ENCODE measurements at regions not wholly inside any gene's neighbourhood (a gene's known extent, or its start where the extent isn't known, plus 50 kb on each side); places are given as distances from the start of the nearest gene placed in this dataset.

GRCh38 chr18:5770176-5770575, 125.1 kb downstream of the TMEM200C start:
- H3K4me3 ChIP-seq (ENCODE audit: low read length): no peak overlapping the region
- H3K27me3 ChIP-seq (ENCODE audit: control insufficient read depth, insufficient read depth, low read length): no peaks in the 10 kb centered on the region
- peak; percentile 7 for DNase-seq
- H3K36me3 ChIP-seq (ENCODE audit: control insufficient read depth, insufficient read depth, low read length): no peaks in the 10 kb centered on the region
- no peaks in the 10 kb centered on the region for H3K4me1 ChIP-seq (ENCODE audit: control insufficient read depth, insufficient read depth, low read length)
- no peak overlapping the region for H3K27ac ChIP-seq (ENCODE audit: low read length)
- 57% methylated on average over 2 of the region's 4 CpGs for WGBS (ENCODE audit: insufficient coverage)
- no peaks in the 10 kb centered on the region for H3K9me3 ChIP-seq (replicated peaks; ENCODE audit: control insufficient read depth, low read depth, low read length)

GRCh38 chr18:5768454-5768853, 126.9 kb downstream of the TMEM200C start:
- DNase-seq: no peak
- Histone ChIP-seq H3K4me1 (ENCODE audit: control insufficient read depth, insufficient read depth, low read length) (no peaks in the 10 kb centered on the region), H3K27me3 (ENCODE audit: control insufficient read depth, insufficient read depth, low read length) (no peaks in the 10 kb centered on the region), H3K9me3 (replicated peaks; ENCODE audit: control insufficient read depth, low read depth, low read length) (no peaks in the 10 kb centered on the region), H3K36me3 (ENCODE audit: control insufficient read depth, insufficient read depth, low read length) (no peaks in the 10 kb centered on the region), H3K4me3 (ENCODE audit: low read length) (no peak overlapping the region), H3K27ac (ENCODE audit: low read length) (no peak overlapping the region)
- 60% methylated on average over 5 of the region's 6 CpGs for WGBS (ENCODE audit: insufficient coverage)

GRCh38 chr18:5759194-5759593, 136.1 kb downstream of the TMEM200C start:
- WGBS (ENCODE audit: insufficient coverage): no CpG with 5 or more reads among the region's 4 CpGs
- H3K9me3 ChIP-seq (replicated peaks; ENCODE audit: control insufficient read depth, low read depth, low read length): no peaks in the 10 kb centered on the region
- H3K27me3 ChIP-seq (ENCODE audit: control insufficient read depth, insufficient read depth, low read length): no peaks in the 10 kb centered on the region
- no peak overlapping the region for H3K27ac ChIP-seq (ENCODE audit: low read length)
- DNase-seq: peak; percentile 10
- no peaks in the 10 kb centered on the region for H3K36me3 ChIP-seq (ENCODE audit: control insufficient read depth, insufficient read depth, low read length)
- H3K4me1 ChIP-seq (ENCODE audit: control insufficient read depth, insufficient read depth, low read length): no peaks in the 10 kb centered on the region
- H3K4me3 ChIP-seq (ENCODE audit: low read length): no peak overlapping the region

GRCh38 chr18:5756823-5757222, 138.5 kb downstream of the TMEM200C start:
- no peaks in the 10 kb centered on the region for H3K9me3 ChIP-seq (replicated peaks; ENCODE audit: control insufficient read depth, low read depth, low read length)
- H3K4me3 ChIP-seq (ENCODE audit: low read length): no peak overlapping the region
- H3K27me3 ChIP-seq (ENCODE audit: control insufficient read depth, insufficient read depth, low read length): no peaks in the 10 kb centered on the region
- no peaks in the 10 kb centered on the region for H3K4me1 ChIP-seq (ENCODE audit: control insufficient read depth, insufficient read depth, low read length)
- no peaks in the 10 kb centered on the region for H3K36me3 ChIP-seq (ENCODE audit: control insufficient read depth, insufficient read depth, low read length)
- H3K27ac ChIP-seq (ENCODE audit: low read length): no peak overlapping the region
- no peak for DNase-seq
- 82% methylated on average over 2 of the region's 6 CpGs for WGBS (ENCODE audit: insufficient coverage)

- Histone ChIP-seq H3K4me3 (ENCODE audit: low read length) (no peak overlapping the region), H3K4me1 (ENCODE audit: control insufficient read depth, insufficient read depth, low read length) (no peaks in the 10 kb centered on the region), H3K27me3 (ENCODE audit: control insufficient read depth, insufficient read depth, low read length) (no peaks in the 10 kb centered on the region), H3K36me3 (ENCODE audit: control insufficient read depth, insufficient read depth, low read length) (no peaks in the 10 kb centered on the region), H3K27ac (ENCODE audit: low read length) (no peak overlapping the region), H3K9me3 (replicated peaks; ENCODE audit: control insufficient read depth, low read depth, low read length) (no peaks in the 10 kb centered on the region)
- DNase-seq: no peak
- no CpG with 5 or more reads among the region's 1 CpG for WGBS (ENCODE audit: insufficient coverage)
Measured at GRCh38 chr18:5747678-5748077, 147.6 kb downstream of the TMEM200C start.

- H3K36me3 ChIP-seq (ENCODE audit: control insufficient read depth, insufficient read depth, low read length): no peaks in the 10 kb centered on the region
- H3K27me3 ChIP-seq (ENCODE audit: control insufficient read depth, insufficient read depth, low read length): no peaks in the 10 kb centered on the region
- no peaks in the 10 kb centered on the region for H3K9me3 ChIP-seq (replicated peaks; ENCODE audit: control insufficient read depth, low read depth, low read length)
- H3K4me3 ChIP-seq (ENCODE audit: low read length): no peak overlapping the region
- H3K4me1 ChIP-seq (ENCODE audit: control insufficient read depth, insufficient read depth, low read length): no peaks in the 10 kb centered on the region
- DNase-seq: no peak
- WGBS (ENCODE audit: insufficient coverage): no CpG with 5 or more reads among the region's 6 CpGs
- no peak overlapping the region for H3K27ac ChIP-seq (ENCODE audit: low read length)
Measured at GRCh38 chr18:5746844-5747243, 148.5 kb downstream of the TMEM200C start.

- H3K9me3 ChIP-seq (replicated peaks; ENCODE audit: control insufficient read depth, low read depth, low read length): no peaks in the 10 kb centered on the region
- H3K27ac ChIP-seq (ENCODE audit: low read length): no peak overlapping the region
- WGBS (ENCODE audit: insufficient coverage): no CpG with 5 or more reads among the region's 3 CpGs
- no peak for DNase-seq
- no peaks in the 10 kb centered on the region for H3K4me1 ChIP-seq (ENCODE audit: control insufficient read depth, insufficient read depth, low read length)
- H3K4me3 ChIP-seq (ENCODE audit: low read length): no peak overlapping the region
- no peaks in the 10 kb centered on the region for H3K27me3 ChIP-seq (ENCODE audit: control insufficient read depth, insufficient read depth, low read length)
- H3K36me3 ChIP-seq (ENCODE audit: control insufficient read depth, insufficient read depth, low read length): no peaks in the 10 kb centered on the region
Measured at GRCh38 chr18:5744659-5745058, 150.7 kb downstream of the TMEM200C start.

- no peaks in the 10 kb centered on the region for H3K27me3 ChIP-seq (ENCODE audit: control insufficient read depth, insufficient read depth, low read length)
- no peaks in the 10 kb centered on the region for H3K36me3 ChIP-seq (ENCODE audit: control insufficient read depth, insufficient read depth, low read length)
- no peak for DNase-seq
- no peaks in the 10 kb centered on the region for H3K9me3 ChIP-seq (replicated peaks; ENCODE audit: control insufficient read depth, low read depth, low read length)
- no peak overlapping the region for H3K4me3 ChIP-seq (ENCODE audit: low read length)
- H3K4me1 ChIP-seq (ENCODE audit: control insufficient read depth, insufficient read depth, low read length): no peaks in the 10 kb centered on the region
- WGBS (ENCODE audit: insufficient coverage): 64% methylated on average over 3 of the region's 4 CpGs
- no peak overlapping the region for H3K27ac ChIP-seq (ENCODE audit: low read length)
Measured at GRCh38 chr18:5738526-5738925, 156.8 kb downstream of the TMEM200C start.

- WGBS (ENCODE audit: insufficient coverage): 94% methylated on average over 5 of the region's 7 CpGs
- no peak overlapping the region for H3K4me3 ChIP-seq (ENCODE audit: low read length)
Measured at GRCh38 chr18:5732318-5732717, 163.0 kb downstream of the TMEM200C start.

GRCh38 chr18:5729983-5730699, 165.2 kb downstream of the TMEM200C start:
- Histone ChIP-seq H3K4me3 (ENCODE audit: low read length) (no peak overlapping the region), H3K36me3 (ENCODE audit: control insufficient read depth, insufficient read depth, low read length) (no peaks in the 10 kb centered on the region), H3K27ac (ENCODE audit: low read length) (no peak overlapping the region), H3K9me3 (replicated peaks; ENCODE audit: control insufficient read depth, low read depth, low read length) (no peaks in the 10 kb centered on the region), H3K27me3 (ENCODE audit: control insufficient read depth, insufficient read depth, low read length) (no peaks in the 10 kb centered on the region), H3K4me1 (ENCODE audit: control insufficient read depth, insufficient read depth, low read length) (peaks cover 3% of the 10 kb centered on the region)
- DNase-seq: peak; percentile 85
- WGBS (ENCODE audit: insufficient coverage): 42% methylated on average over 5 of the region's 6 CpGs

More at GRCh38 chr18:5732318-5732717, 163.0 kb downstream of the TMEM200C start:
- H3K27me3 ChIP-seq (ENCODE audit: control insufficient read depth, insufficient read depth, low read length): no peaks in the 10 kb centered on the region
- peaks cover 3% of the 10 kb centered on the region for H3K4me1 ChIP-seq (ENCODE audit: control insufficient read depth, insufficient read depth, low read length)
- no peaks in the 10 kb centered on the region for H3K36me3 ChIP-seq (ENCODE audit: control insufficient read depth, insufficient read depth, low read length)
- DNase-seq: no peak
- H3K9me3 ChIP-seq (replicated peaks; ENCODE audit: control insufficient read depth, low read depth, low read length): no peaks in the 10 kb centered on the region
- H3K27ac ChIP-seq (ENCODE audit: low read length): no peak overlapping the region

GRCh38 chr18:5728531-5728930, 166.8 kb downstream of the TMEM200C start:
- Histone ChIP-seq H3K4me3 (ENCODE audit: low read length) (no peak overlapping the region), H3K27ac (ENCODE audit: low read length) (no peak overlapping the region), H3K4me1 (ENCODE audit: control insufficient read depth, insufficient read depth, low read length) (peaks cover 3% of the 10 kb centered on the region), H3K36me3 (ENCODE audit: control insufficient read depth, insufficient read depth, low read length) (no peaks in the 10 kb centered on the region), H3K9me3 (replicated peaks; ENCODE audit: control insufficient read depth, low read depth, low read length) (no peaks in the 10 kb centered on the region), H3K27me3 (ENCODE audit: control insufficient read depth, insufficient read depth, low read length) (no peaks in the 10 kb centered on the region)
- no peak for DNase-seq
- WGBS (ENCODE audit: insufficient coverage): 42% methylated on average over 4 of the region's 5 CpGs

Data from muscle of leg (tissue), 3 donors.